Activated T-cell treated with anti-CD3 and anti-CD28 coated beads for 24 hours (primary cell): ENCODE measurements at regions not wholly inside any gene's neighbourhood (a gene's known extent, or its start where the extent isn't known, plus 50 kb on each side); places are given as distances from the start of the nearest gene placed in this dataset.
"Not testable (repeated sequence)": the region's sequence is repeated elsewhere in the genome, so short reads cannot be mapped to it uniquely, and the experiment has no call there.

Source experiments
- DNase-seq: peaks from one replicate; pipeline ENCODE4 v3.0.0-alpha.2; 2020; ENCODE audit warnings: low read depth

GRCh38 chr14:37992499-37992898 lies 215.2 kb upstream of the SSTR1 start:
- no peak for DNase-seq

- DNase-seq = no peak
Measured at GRCh38 chr14:37994846-37995372, 212.8 kb upstream of the SSTR1 start.

- no peak for DNase-seq
Measured at GRCh38 chr14:37997017-37997416, 210.7 kb upstream of the SSTR1 start.

GRCh38 chr14:38000340-38000739 lies 207.4 kb upstream of the SSTR1 start:
- no peak for DNase-seq

GRCh38 chr14:38001501-38001900 lies 206.2 kb upstream of the SSTR1 start:
- DNase-seq = no peak

GRCh38 chr14:38003746-38004609 lies 203.7 kb upstream of the SSTR1 start:
- DNase-seq = no peak

GRCh38 chr14:38004610-38004879 lies 203.2 kb upstream of the SSTR1 start:
- DNase-seq = no peak

GRCh38 chr14:38011156-38011555 lies 196.5 kb upstream of the SSTR1 start:
- DNase-seq = not testable (repeated sequence)

GRCh38 chr14:38012056-38012455 lies 195.6 kb upstream of the SSTR1 start:
- DNase-seq = no peak

- DNase-seq = no peak
Measured at GRCh38 chr14:38016497-38016896, 191.2 kb upstream of the SSTR1 start.

GRCh38 chr14:38021861-38022260 lies 185.8 kb upstream of the SSTR1 start:
- DNase-seq = no peak

GRCh38 chr14:38022775-38023174 lies 184.9 kb upstream of the SSTR1 start:
- DNase-seq = no peak

- no peak for DNase-seq
Measured at GRCh38 chr14:38038171-38038570, 169.5 kb upstream of the SSTR1 start.

GRCh38 chr14:38038986-38039385 lies 168.7 kb upstream of the SSTR1 start:
- no peak for DNase-seq

- DNase-seq = no peak
Measured at GRCh38 chr14:38039496-38039895, 168.2 kb upstream of the SSTR1 start.

GRCh38 chr14:38040411-38040810 lies 167.3 kb upstream of the SSTR1 start:
- no peak for DNase-seq

GRCh38 chr14:38042322-38042721 lies 165.4 kb upstream of the SSTR1 start:
- DNase-seq = no peak

- DNase-seq = no peak
Measured at GRCh38 chr14:38044710-38045109, 163.0 kb upstream of the SSTR1 start.

- DNase-seq = no peak
Measured at GRCh38 chr14:38045461-38045860, 162.2 kb upstream of the SSTR1 start.

GRCh38 chr14:38046160-38046559 lies 161.5 kb upstream of the SSTR1 start:
- no peak for DNase-seq

- no peak for DNase-seq
Measured at GRCh38 chr14:38047195-38047902, 160.4 kb upstream of the SSTR1 start.

GRCh38 chr14:38053666-38054065 lies 154.0 kb upstream of the SSTR1 start:
- DNase-seq = no peak

- DNase-seq = no peak
Measured at GRCh38 chr14:38056270-38056669, 151.4 kb upstream of the SSTR1 start.
